Keratinocyte (primary cell): ENCODE measurements at regions not wholly inside any gene's neighbourhood (a gene's known extent, or its start where the extent isn't known, plus 50 kb on each side); places are given as distances from the start of the nearest gene placed in this dataset.

Experiments
- DNase-seq: peaks from one replicate; pipeline ENCODE4 v3.0.0-alpha.2; 2011; ENCODE audit warnings: low read depth, missing footprints, low spot score
- FAIRE-seq: peaks from 2 replicates; lab custom pipeline; 2011; peaks lifted over from hg19 to GRCh38; lab: Jason Lieb, UNC
- H2AFZ ChIP-seq: 2 replicates; pipeline ENCODE4 v1.6.0; 2012; ENCODE audit warnings: low read length, control low read depth, inconsistent platforms; ENCODE audit not compliant: control insufficient read depth
- H3K27ac ChIP-seq: 2 replicates; pipeline ENCODE4 v1.5.1; 2011; ENCODE audit warnings: low read length; ENCODE audit not compliant: control insufficient read depth, insufficient read depth
- H3K27me3 ChIP-seq: 3 replicates; pipeline ENCODE4 v1.6.0; 2011; ENCODE audit warnings: low read length; ENCODE audit not compliant: control insufficient read depth, insufficient read depth; ENCODE audit errors: extremely low read depth
- H3K36me3 ChIP-seq, 2 experiments: 2 replicates in 1 of 2; 3 replicates in 1 of 2; pipeline ENCODE4 v1.5.1; 2011; ENCODE audit warnings: low read length in 2 of 2, mild to moderate bottlenecking in 1 of 2; ENCODE audit not compliant: control insufficient read depth in 2 of 2, insufficient read depth in 2 of 2; ENCODE audit errors: extremely low read depth in 1 of 2
- H3K4me1 ChIP-seq: 3 replicates; pipeline ENCODE4 v1.5.1; 2011; ENCODE audit warnings: low read length; ENCODE audit not compliant: control insufficient read depth, insufficient read depth; ENCODE audit errors: extremely low read depth
- H3K4me2 ChIP-seq: 3 replicates; pipeline ENCODE4 v1.6.0; 2011; ENCODE audit warnings: low read depth, low read length; ENCODE audit not compliant: control insufficient read depth, insufficient read depth; ENCODE audit errors: extremely low read depth
- H3K4me3 ChIP-seq, 3 experiments: fragments of 200-600 bp in 1 of 3; sonication (generic) in 1 of 3; 2 replicates in 2 of 3; 3 replicates in 1 of 3; pipeline ENCODE4 v1.5.1; 2011 to 2016; ENCODE audit warnings: low read length in 3 of 3, mild to moderate bottlenecking in 3 of 3, control low read depth in 2 of 3, inconsistent platforms in 1 of 3, low read depth in 1 of 3, mixed read lengths in 1 of 3, mixed run types in 1 of 3, moderate library complexity in 1 of 3; ENCODE audit not compliant: control insufficient read depth in 2 of 3, insufficient read depth in 2 of 3; ENCODE audit errors: extremely low read depth in 1 of 3
- H3K79me2 ChIP-seq: 2 replicates; pipeline ENCODE4 v1.6.0; 2012; ENCODE audit warnings: low read length; ENCODE audit not compliant: control insufficient read depth, insufficient read depth
- H3K9ac ChIP-seq: 3 replicates; pipeline ENCODE4 v1.6.0; 2011; ENCODE audit warnings: low read length; ENCODE audit not compliant: control insufficient read depth, insufficient read depth; ENCODE audit errors: extremely low read depth
- H3K9me1 ChIP-seq: 3 replicates; pipeline ENCODE4 v1.6.0; 2011; ENCODE audit warnings: low read length; ENCODE audit not compliant: control insufficient read depth, insufficient read depth; ENCODE audit errors: extremely low read depth
- H3K9me3 ChIP-seq: 2 replicates; pipeline ENCODE4 v1.5.1; 2012; ENCODE audit warnings: low read depth, low read length; ENCODE audit not compliant: control insufficient read depth
- H4K20me1 ChIP-seq: 3 replicates; pipeline ENCODE4 v1.6.0; 2011; ENCODE audit warnings: low read length; ENCODE audit not compliant: control insufficient read depth, insufficient read depth; ENCODE audit errors: extremely low read depth
- CTCF ChIP-seq, 3 experiments: IDR thresholded peaks in 1 of 3; conservative IDR thresholded peaks in 1 of 3; optimal IDR thresholded peaks in 1 of 3; 2 replicates in 2 of 3; 3 replicates in 1 of 3; pipeline versions ENCODE3 to v1.5.1; 2011; ENCODE audit warnings: low read length in 3 of 3, mild to moderate bottlenecking in 3 of 3, moderate library complexity in 2 of 3, control low read depth in 1 of 3, inconsistent platforms in 1 of 3; ENCODE audit not compliant: insufficient read depth in 2 of 3; ENCODE audit errors: extremely low read depth in 1 of 3
- EZH2 ChIP-seq: IDR thresholded peaks from one replicate; pipeline ENCODE4 v1.6.1; 2012; ENCODE audit warnings: inconsistent platforms, mild to moderate bottlenecking, low read length, moderate library complexity
- dilution Hi-C: fragments of 300-500 bp; cut with MboI; formaldehyde crosslinking; loops from one replicate; pipeline ENCODE4 v1.7.0; 2020; ENCODE audit warnings: low sequenced_read_pairs; ENCODE audit not compliant: extremely low pct_ligation_motif_present

- no peaks in the 10 kb centered on the region for H4K20me1 ChIP-seq
- no peaks in the 10 kb centered on the region for H3K36me3 ChIP-seq
- TF ChIP-seq CTCF (optimal IDR thresholded peaks at IDR 0.05 in 1 of 3, IDR thresholded peaks at IDR 0.05 in 1 of 3, conservative IDR thresholded peaks at IDR 0.05 in 1 of 3; ENCODE audit: extremely low read depth in 1 of 3, insufficient read depth in 2 of 3, low read length in 3 of 3) (no peak), EZH2 (no peak)
- FAIRE-seq (no peak), DNase-seq (no peak)
- H3K4me1 ChIP-seq, result peaks cover 9% of the 10 kb centered on the region
- no peak overlapping the region for H3K9ac ChIP-seq
- H3K27me3 ChIP-seq, result no peaks in the 10 kb centered on the region
- H3K9me1 ChIP-seq, result no peaks in the 10 kb centered on the region
- dilution Hi-C loops, result no loop called here
- no peaks in the 10 kb centered on the region for H3K79me2 ChIP-seq
- no peak overlapping the region for H3K4me3 ChIP-seq
- H3K27ac ChIP-seq, result no peak overlapping the region
- H2AFZ ChIP-seq, result no peak overlapping the region
- H3K9me3 ChIP-seq, result no peaks in the 10 kb centered on the region
- H3K4me2 ChIP-seq, result no peak overlapping the region
Measured at GRCh38 chr5:74268297-74268696, 372.2 kb downstream of the ENC1 start.

GRCh38 chr5:74266836-74267235 lies 373.7 kb downstream of the ENC1 start:
- Histone ChIP-seq H3K4me1 (peaks cover 2% of the 10 kb centered on the region), H4K20me1 (no peaks in the 10 kb centered on the region), H3K4me3 (no peak overlapping the region), H3K79me2 (no peaks in the 10 kb centered on the region), H3K9me3 (no peaks in the 10 kb centered on the region), H3K36me3 (no peaks in the 10 kb centered on the region), H3K27me3 (no peaks in the 10 kb centered on the region), H2AFZ (no peak overlapping the region), H3K4me2 (no peak overlapping the region), H3K27ac (no peak overlapping the region), H3K9me1 (no peaks in the 10 kb centered on the region), H3K9ac (no peak overlapping the region)
- DNase-seq (no peak), FAIRE-seq (no peak)
- dilution Hi-C loops, result no loop called here
- no peak for TF ChIP-seq CTCF (optimal IDR thresholded peaks at IDR 0.05 in 1 of 3, IDR thresholded peaks at IDR 0.05 in 1 of 3, conservative IDR thresholded peaks at IDR 0.05 in 1 of 3; ENCODE audit: extremely low read depth in 1 of 3, insufficient read depth in 2 of 3, low read length in 3 of 3)
- TF ChIP-seq EZH2, result no peak
